OCI-LY7 (cell line): ENCODE measurements at regions not wholly inside any gene's neighbourhood (a gene's known extent, or its start where the extent isn't known, plus 50 kb on each side); places are given as distances from the start of the nearest gene placed in this dataset.

Source experiments
- BruUV-seq: library from RNA; stranded (reverse); fragments of 400-500 nt; replicated peaks from 2 replicates; lab custom pipeline; 2021; lab: Mats Ljungman, UMichigan
- CTCF ChIA-PET: fragments of 300-600 bp; sonication (Branson Sonifier 250); formaldehyde crosslinking; loops from one replicate; lab custom pipeline; 2022; ENCODE audit warnings: antibody characterized with exemption; ENCODE audit not compliant: unreplicated experiment; lab: Charles Lee
- POLR2A ChIA-PET: fragments of 300-600 bp; sonication (Branson Sonifier 250); formaldehyde crosslinking; loops from one replicate; lab custom pipeline; 2022; ENCODE audit warnings: antibody characterized with exemption; lab: Charles Lee
- DNase-seq: peaks from one replicate; pipeline ENCODE4 v3.0.0-alpha.2; 2015; ENCODE audit warnings: low spot score
- H2AFZ ChIP-seq: fragments of 200-600 bp; sonication (generic), shearing (Covaris generic); 2 replicates; pipeline ENCODE4 v1.6.1; 2014; ENCODE audit warnings: mild to moderate bottlenecking, antibody characterized with exemption, low read length, moderate library complexity
- H3K27ac ChIP-seq: fragments of 200-600 bp; sonication (generic); 2 replicates; pipeline ENCODE4 v1.5.1; 2014; ENCODE audit warnings: mixed run types, low read depth, mild to moderate bottlenecking, moderate library complexity, low read length, inconsistent platforms; ENCODE audit not compliant: poor library complexity, severe bottlenecking
- H3K36me3 ChIP-seq: fragments of 200-600 bp; sonication (generic); 2 replicates; pipeline ENCODE4 v1.6.1; 2014; ENCODE audit warnings: mild to moderate bottlenecking, antibody characterized with exemption, low read length, moderate library complexity, mixed read lengths; ENCODE audit not compliant: insufficient read depth
- H3K4me1 ChIP-seq: fragments of 200-600 bp; sonication (generic); 2 replicates; pipeline ENCODE4 v1.5.1; 2014; ENCODE audit warnings: mild to moderate bottlenecking, low read length; ENCODE audit not compliant: insufficient read depth, poor library complexity, severe bottlenecking
- H3K4me2 ChIP-seq: fragments of 200-600 bp; sonication (generic); 2 replicates; pipeline ENCODE4 v1.6.1; 2014; ENCODE audit warnings: mild to moderate bottlenecking, low read length
- H3K4me3 ChIP-seq: fragments of 200-600 bp; sonication (generic); 2 replicates; pipeline ENCODE4 v1.5.1; 2014; ENCODE audit warnings: mild to moderate bottlenecking, low read depth, low read length; ENCODE audit not compliant: poor library complexity, severe bottlenecking
- H3K79me2 ChIP-seq: fragments of 200-600 bp; sonication (generic); 2 replicates; pipeline ENCODE4 v1.6.1; 2016; ENCODE audit warnings: low read depth, mild to moderate bottlenecking, low read length, moderate library complexity, mixed read lengths; ENCODE audit not compliant: insufficient read depth
- H3K9me2 ChIP-seq: fragments of 200-600 bp; sonication (generic); 2 replicates; pipeline ENCODE4 v1.6.1; 2016; ENCODE audit warnings: mild to moderate bottlenecking, low read length, mixed read lengths; ENCODE audit not compliant: insufficient read depth
- H3K9me3 ChIP-seq: fragments of 200-600 bp; sonication (generic); 2 replicates; pipeline ENCODE4 v1.6.1; 2014; ENCODE audit warnings: mild to moderate bottlenecking, mixed run types, low read length, mixed read lengths
- H4K20me1 ChIP-seq: fragments of 200-600 bp; sonication (generic); 2 replicates; pipeline ENCODE4 v1.6.1; 2014; ENCODE audit warnings: mild to moderate bottlenecking, antibody characterized with exemption, low read length, moderate library complexity, mixed read lengths; ENCODE audit not compliant: insufficient read depth
- CTCF ChIP-seq: fragments of 200-600 bp; sonication (generic); conservative IDR thresholded peaks from 2 replicates; pipeline ENCODE4 v1.5.1; 2014; ENCODE audit warnings: mild to moderate bottlenecking, antibody characterized with exemption, low read length, moderate library complexity, mixed read lengths
- EZH2phosphoT487 ChIP-seq: fragments of 200-600 bp; sonication (generic); IDR thresholded peaks from 2 replicates; pipeline ENCODE4 v1.6.1; 2018; ENCODE audit warnings: low read depth, borderline replicate concordance, mild to moderate bottlenecking, mixed run types, antibody characterized with exemption, low read length, moderate library complexity, mixed read lengths
- intact Hi-C: fragments of 100-400 bp; cut with micrococcal nuclease; formaldehyde crosslinking; loops from one replicate; pipeline ENCODE4 v1.10.0; 2022; ENCODE audit not compliant: unreplicated experiment

GRCh38 chr5:74310997-74311930 is 329.3 kb downstream of the ENC1 start:
- no peak overlapping the region for H3K4me3 ChIP-seq
- H3K27ac ChIP-seq, result no peak overlapping the region
- H3K9me2 ChIP-seq, result no peaks in the 10 kb centered on the region
- BruUV-seq, result no TSS peak
- H2AFZ ChIP-seq, result no peak overlapping the region
- H3K4me2 ChIP-seq, result no peak overlapping the region
- no peaks in the 10 kb centered on the region for H3K36me3 ChIP-seq
- no peak for DNase-seq
- no peaks in the 10 kb centered on the region for H3K4me1 ChIP-seq
- POLR2A ChIA-PET, result no interaction called here
- CTCF ChIA-PET, result no interaction called here
- no peaks in the 10 kb centered on the region for H4K20me1 ChIP-seq
- H3K9me3 ChIP-seq, result no peaks in the 10 kb centered on the region
- H3K79me2 ChIP-seq, result no peaks in the 10 kb centered on the region
- TF ChIP-seq EZH2phosphoT487 (no peak), CTCF (no peak)
- intact Hi-C loops, result no loop called here

- H3K4me1 ChIP-seq, result no peaks in the 10 kb centered on the region
- H3K9me3 ChIP-seq, result no peaks in the 10 kb centered on the region
- H3K79me2 ChIP-seq, result no peaks in the 10 kb centered on the region
- no peak for TF ChIP-seq EZH2phosphoT487
- TF ChIP-seq CTCF, result no peak
- intact Hi-C loops, result no loop called here
- DNase-seq, result no peak
- H3K4me2 ChIP-seq, result no peak overlapping the region
- BruUV-seq, result no TSS peak
- no peaks in the 10 kb centered on the region for H4K20me1 ChIP-seq
- H2AFZ ChIP-seq, result no peak overlapping the region
- no peak overlapping the region for H3K27ac ChIP-seq
- H3K4me3 ChIP-seq, result no peak overlapping the region
- CTCF ChIA-PET, result no interaction called here
- H3K36me3 ChIP-seq, result no peaks in the 10 kb centered on the region
- H3K9me2 ChIP-seq, result no peaks in the 10 kb centered on the region
- POLR2A ChIA-PET, result interaction anchor here (0.7 kb wide), 1 partner anchor 99 kb away, joined by 3 read pairs; no protein-coding TSS in a partner anchor
These were observed 330.1 kb downstream of the ENC1 start for GRCh38 chr5:74310386-74310785.

GRCh38 chr5:74309050-74309449 is 331.5 kb downstream of the ENC1 start:
- no peaks in the 10 kb centered on the region for H4K20me1 ChIP-seq
- no peaks in the 10 kb centered on the region; the same call in 1 of the 2 replicates for H3K9me2 ChIP-seq
- intact Hi-C loops, result no loop called here
- CTCF ChIA-PET, result no interaction called here
- H3K79me2 ChIP-seq, result no peaks in the 10 kb centered on the region
- no peak for DNase-seq
- no peak overlapping the region for H3K4me2 ChIP-seq
- no TSS peak for BruUV-seq
- TF ChIP-seq EZH2phosphoT487 (no peak), CTCF (no peak)
- no peaks in the 10 kb centered on the region for H3K36me3 ChIP-seq
- no peak overlapping the region for H3K27ac ChIP-seq
- no peak overlapping the region for H2AFZ ChIP-seq
- H3K4me1 ChIP-seq, result no peaks in the 10 kb centered on the region
- H3K9me3 ChIP-seq, result no peaks in the 10 kb centered on the region
- no peak overlapping the region for H3K4me3 ChIP-seq
- POLR2A ChIA-PET, result interaction anchor here (0.5 to 0.6 kb wide), 2 partner anchors 21 to 407 kb away, joined by 4 read pairs; no protein-coding TSS in a partner anchor
